SK-N-SH treated with all-trans-retinoic acid at 6 μM for 48 hours (cell line): ENCODE measurements at regions not wholly inside any gene's neighbourhood (a gene's known extent, or its start where the extent isn't known, plus 50 kb on each side); places are given as distances from the start of the nearest gene placed in this dataset.

ENCODE experiments used
- ATAC-seq: fragments of 200-7000 bp; cut with Tn5 transposase; 3 replicates; pipeline ENCODE4 v1.9.1; 2020; ENCODE audit warnings: mild to moderate bottlenecking, moderate library complexity
- ARNTL ChIP-seq: fragments of 450-650 bp; formaldehyde crosslinking; IDR thresholded peaks from 2 replicates; pipeline ENCODE4 v1.5.0; 2020; ENCODE audit warnings: low read depth, mild to moderate bottlenecking, moderate library complexity, borderline replicate concordance
- BACH2 ChIP-seq: fragments of 250-450 bp; sonication (Bioruptor Pico); IDR thresholded peaks from 2 replicates; pipeline ENCODE4 v1.9.0; 2021; ENCODE audit warnings: mild to moderate bottlenecking, borderline replicate concordance
- ESRRG ChIP-seq: fragments of 250-450 bp; sonication (Bioruptor Pico); IDR thresholded peaks from 2 replicates; pipeline ENCODE4 v1.6.1; 2021; ENCODE audit warnings: mild to moderate bottlenecking
- GLIS3 ChIP-seq: fragments of 250-450 bp; sonication (Bioruptor Pico); IDR thresholded peaks from 2 replicates; pipeline ENCODE4 v1.5.0; 2020; ENCODE audit warnings: mild to moderate bottlenecking, moderate library complexity
- OSR1 ChIP-seq: fragments of 250-450 bp; sonication (Bioruptor Pico); IDR thresholded peaks from 2 replicates; pipeline ENCODE4 v1.8.0; 2022; ENCODE audit warnings: moderate library complexity, mild to moderate bottlenecking, inconsistent platforms
- PPARA ChIP-seq: fragments of 250-450 bp; sonication (Bioruptor Pico); IDR thresholded peaks from 2 replicates; pipeline ENCODE4 v1.5.0; 2020; ENCODE audit warnings: mild to moderate bottlenecking, borderline replicate concordance
- RARB ChIP-seq: fragments of 250-450 bp; sonication (Bioruptor Pico); IDR thresholded peaks from 2 replicates; pipeline ENCODE4 v1.8.0; 2021; ENCODE audit warnings: mild to moderate bottlenecking, moderate library complexity
- SNAI2 ChIP-seq: fragments of 250-450 bp; sonication (Bioruptor Pico); IDR thresholded peaks from 2 replicates; pipeline ENCODE4 v1.5.0; 2020; ENCODE audit warnings: mild to moderate bottlenecking, moderate library complexity
- TCF4 ChIP-seq: fragments of 250-450 bp; sonication (Bioruptor Pico); IDR thresholded peaks from 2 replicates; pipeline ENCODE4 v1.8.0; 2021; ENCODE audit warnings: mild to moderate bottlenecking, moderate library complexity, borderline replicate concordance
- TOX ChIP-seq: fragments of 250-450 bp; sonication (Bioruptor Pico); IDR thresholded peaks from 2 replicates; pipeline ENCODE4 v1.8.0; 2021; ENCODE audit warnings: mild to moderate bottlenecking, moderate library complexity, borderline replicate concordance
- ZC3H10 ChIP-seq: fragments of 250-450 bp; sonication (Bioruptor Pico); IDR thresholded peaks from 2 replicates; pipeline ENCODE4 v1.5.1; 2021; ENCODE audit warnings: mild to moderate bottlenecking, moderate library complexity
- ZFP3 ChIP-seq: fragments of 250-450 bp; sonication (Bioruptor Pico); IDR thresholded peaks from 2 replicates; pipeline ENCODE4 v1.5.0; 2020; ENCODE audit warnings: mild to moderate bottlenecking, moderate library complexity
- ZFP30 ChIP-seq: fragments of 450-650 bp; formaldehyde crosslinking; IDR thresholded peaks from 2 replicates; pipeline ENCODE4 v1.5.0; 2022; ENCODE audit warnings: mild to moderate bottlenecking, moderate library complexity
- ZNF565 ChIP-seq: fragments of 450-650 bp; formaldehyde crosslinking; conservative IDR thresholded peaks from 2 replicates; pipeline ENCODE4 v1.5.0; 2020; ENCODE audit warnings: low read depth, mild to moderate bottlenecking, moderate library complexity
- ZNF70 ChIP-seq: fragments of 450-650 bp; formaldehyde crosslinking; IDR thresholded peaks from 2 replicates; pipeline ENCODE4 v1.5.0; 2020; ENCODE audit warnings: mild to moderate bottlenecking, moderate library complexity
- ZNF8 ChIP-seq: fragments of 450-650 bp; formaldehyde crosslinking; IDR thresholded peaks from 2 replicates; pipeline ENCODE4 v1.5.0; 2020; ENCODE audit warnings: mild to moderate bottlenecking, moderate library complexity
- TF ChIP-seq, protein P1 (sequence below): fragments of 250-450 bp; sonication (Bioruptor Pico); IDR thresholded peaks from 2 replicates; pipeline ENCODE4 v1.5.1; 2020; ENCODE audit warnings: low read depth, mild to moderate bottlenecking, moderate library complexity
- TF ChIP-seq, protein P2 (sequence below): fragments of 250-450 bp; sonication (Bioruptor Pico); IDR thresholded peaks from 2 replicates; pipeline ENCODE4 v1.5.1; 2021; ENCODE audit warnings: mild to moderate bottlenecking, moderate library complexity
- TF ChIP-seq, protein P3 (sequence below): fragments of 250-450 bp; sonication (Bioruptor Pico); IDR thresholded peaks from 2 replicates; pipeline ENCODE4 v1.8.0; 2020; ENCODE audit warnings: mild to moderate bottlenecking, moderate library complexity, borderline replicate concordance
- TF ChIP-seq, protein P4 (sequence below): fragments of 250-450 bp; sonication (Bioruptor Pico); IDR thresholded peaks from 2 replicates; pipeline ENCODE4 v1.8.0; 2021; ENCODE audit warnings: low read depth, mild to moderate bottlenecking, moderate library complexity, borderline replicate concordance

DNA sequence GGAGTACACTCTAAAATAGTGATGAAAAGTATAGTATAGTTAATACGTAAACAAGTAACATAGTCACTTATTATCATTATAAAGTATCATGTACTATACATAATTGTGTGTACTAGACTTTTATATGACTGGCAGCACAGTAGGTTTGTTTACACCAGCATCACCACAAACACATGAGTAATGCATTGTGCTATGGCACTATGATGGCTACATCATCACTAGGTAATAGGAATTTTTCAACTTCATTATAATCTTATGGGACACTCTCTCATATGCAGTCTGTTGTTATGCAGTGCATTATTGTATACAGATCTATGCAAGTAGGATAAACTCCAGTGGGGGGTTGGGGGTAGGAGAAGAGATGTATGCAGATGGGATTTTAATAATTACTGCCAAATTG is 52.7 kb upstream of the ELL2 start:
- no peak for ATAC-seq
- no peak for TF ChIP-seq ZFP3
- TF ChIP-seq ZNF8 (CRISPR knock-in tag), result no peak
- TF ChIP-seq, protein P1, sequence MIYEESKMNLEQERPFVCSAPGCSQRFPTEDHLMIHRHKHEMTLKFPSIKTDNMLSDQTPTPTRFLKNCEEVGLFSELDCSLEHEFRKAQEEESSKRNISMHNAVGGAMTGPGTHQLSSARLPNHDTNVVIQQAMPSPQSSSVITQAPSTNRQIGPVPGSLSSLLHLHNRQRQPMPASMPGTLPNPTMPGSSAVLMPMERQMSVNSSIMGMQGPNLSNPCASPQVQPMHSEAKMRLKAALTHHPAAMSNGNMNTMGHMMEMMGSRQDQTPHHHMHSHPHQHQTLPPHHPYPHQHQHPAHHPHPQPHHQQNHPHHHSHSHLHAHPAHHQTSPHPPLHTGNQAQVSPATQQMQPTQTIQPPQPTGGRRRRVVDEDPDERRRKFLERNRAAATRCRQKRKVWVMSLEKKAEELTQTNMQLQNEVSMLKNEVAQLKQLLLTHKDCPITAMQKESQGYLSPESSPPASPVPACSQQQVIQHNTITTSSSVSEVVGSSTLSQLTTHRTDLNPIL (CRISPR knock-in tag), result no peak
- TF ChIP-seq, protein P2, sequence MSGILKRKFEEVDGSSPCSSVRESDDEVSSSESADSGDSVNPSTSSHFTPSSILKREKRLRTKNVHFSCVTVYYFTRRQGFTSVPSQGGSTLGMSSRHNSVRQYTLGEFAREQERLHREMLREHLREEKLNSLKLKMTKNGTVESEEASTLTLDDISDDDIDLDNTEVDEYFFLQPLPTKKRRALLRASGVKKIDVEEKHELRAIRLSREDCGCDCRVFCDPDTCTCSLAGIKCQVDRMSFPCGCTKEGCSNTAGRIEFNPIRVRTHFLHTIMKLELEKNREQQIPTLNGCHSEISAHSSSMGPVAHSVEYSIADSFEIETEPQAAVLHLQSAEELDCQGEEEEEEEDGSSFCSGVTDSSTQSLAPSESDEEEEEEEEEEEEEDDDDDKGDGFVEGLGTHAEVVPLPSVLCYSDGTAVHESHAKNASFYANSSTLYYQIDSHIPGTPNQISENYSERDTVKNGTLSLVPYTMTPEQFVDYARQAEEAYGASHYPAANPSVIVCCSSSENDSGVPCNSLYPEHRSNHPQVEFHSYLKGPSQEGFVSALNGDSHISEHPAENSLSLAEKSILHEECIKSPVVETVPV, result no peak
- TF ChIP-seq TCF4, result no peak
- TF ChIP-seq GLIS3 (CRISPR knock-in tag), result no peak
- no peak for TF ChIP-seq SNAI2 (CRISPR knock-in tag)

DNA sequence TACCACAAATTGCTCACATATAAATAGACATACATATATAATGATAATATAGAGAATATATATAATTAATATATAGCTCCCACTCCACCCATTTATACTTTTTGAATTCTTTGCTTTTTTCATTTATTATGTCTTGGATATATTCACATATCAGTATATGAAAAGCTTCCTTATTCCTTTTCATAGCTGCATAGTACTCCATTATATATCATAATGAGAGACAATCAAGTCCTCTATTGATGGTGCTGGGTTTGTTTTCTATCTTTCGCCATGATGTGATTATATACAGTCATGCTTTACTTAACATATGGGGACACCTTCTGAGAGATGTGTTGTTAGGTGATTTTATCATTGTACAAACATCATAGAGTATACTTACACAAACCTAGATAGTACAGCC is 51.6 kb upstream of the ELL2 start:
- no peak for TF ChIP-seq PPARA (CRISPR knock-in tag)
- no peak for TF ChIP-seq BACH2 (CRISPR knock-in tag)
- no peak for TF ChIP-seq GLIS3 (CRISPR knock-in tag)
- TF ChIP-seq OSR1 (CRISPR knock-in tag), result no peak
- TF ChIP-seq ARNTL (CRISPR knock-in tag), result no peak
- TF ChIP-seq SNAI2 (CRISPR knock-in tag), result no peak
- TF ChIP-seq, protein P3, sequence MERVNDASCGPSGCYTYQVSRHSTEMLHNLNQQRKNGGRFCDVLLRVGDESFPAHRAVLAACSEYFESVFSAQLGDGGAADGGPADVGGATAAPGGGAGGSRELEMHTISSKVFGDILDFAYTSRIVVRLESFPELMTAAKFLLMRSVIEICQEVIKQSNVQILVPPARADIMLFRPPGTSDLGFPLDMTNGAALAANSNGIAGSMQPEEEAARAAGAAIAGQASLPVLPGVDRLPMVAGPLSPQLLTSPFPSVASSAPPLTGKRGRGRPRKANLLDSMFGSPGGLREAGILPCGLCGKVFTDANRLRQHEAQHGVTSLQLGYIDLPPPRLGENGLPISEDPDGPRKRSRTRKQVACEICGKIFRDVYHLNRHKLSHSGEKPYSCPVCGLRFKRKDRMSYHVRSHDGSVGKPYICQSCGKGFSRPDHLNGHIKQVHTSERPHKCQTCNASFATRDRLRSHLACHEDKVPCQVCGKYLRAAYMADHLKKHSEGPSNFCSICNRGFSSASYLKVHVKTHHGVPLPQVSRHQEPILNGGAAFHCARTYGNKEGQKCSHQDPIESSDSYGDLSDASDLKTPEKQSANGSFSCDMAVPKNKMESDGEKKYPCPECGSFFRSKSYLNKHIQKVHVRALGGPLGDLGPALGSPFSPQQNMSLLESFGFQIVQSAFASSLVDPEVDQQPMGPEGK, result no peak
- no peak for TF ChIP-seq RARB (CRISPR knock-in tag)
- TF ChIP-seq ZNF70, result no peak
- TF ChIP-seq ESRRG (CRISPR knock-in tag), result no peak
- no peak for ATAC-seq

DNA sequence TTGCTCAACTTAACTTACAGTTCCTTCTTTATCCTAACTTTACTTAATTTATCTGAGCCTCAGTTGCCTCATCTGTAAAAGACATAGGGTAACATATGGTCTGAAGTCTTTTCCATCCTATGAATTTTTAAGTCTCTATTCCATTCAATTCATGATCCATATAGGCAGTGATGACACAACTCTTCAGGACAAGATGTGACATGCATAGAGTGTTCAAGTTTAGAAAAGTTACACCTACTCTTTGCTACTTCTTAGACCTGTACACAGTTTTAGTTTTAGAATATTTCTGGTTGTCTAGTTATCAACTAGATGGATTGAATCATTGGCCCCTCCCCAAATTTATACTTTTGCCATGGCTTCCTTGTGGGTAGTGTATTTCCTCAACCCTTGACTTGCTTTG is 50.7 kb upstream of the ELL2 start:
- ATAC-seq, result no peak
- TF ChIP-seq, protein P2, result no peak
- TF ChIP-seq GLIS3 (CRISPR knock-in tag), result no peak
- TF ChIP-seq, protein P4, sequence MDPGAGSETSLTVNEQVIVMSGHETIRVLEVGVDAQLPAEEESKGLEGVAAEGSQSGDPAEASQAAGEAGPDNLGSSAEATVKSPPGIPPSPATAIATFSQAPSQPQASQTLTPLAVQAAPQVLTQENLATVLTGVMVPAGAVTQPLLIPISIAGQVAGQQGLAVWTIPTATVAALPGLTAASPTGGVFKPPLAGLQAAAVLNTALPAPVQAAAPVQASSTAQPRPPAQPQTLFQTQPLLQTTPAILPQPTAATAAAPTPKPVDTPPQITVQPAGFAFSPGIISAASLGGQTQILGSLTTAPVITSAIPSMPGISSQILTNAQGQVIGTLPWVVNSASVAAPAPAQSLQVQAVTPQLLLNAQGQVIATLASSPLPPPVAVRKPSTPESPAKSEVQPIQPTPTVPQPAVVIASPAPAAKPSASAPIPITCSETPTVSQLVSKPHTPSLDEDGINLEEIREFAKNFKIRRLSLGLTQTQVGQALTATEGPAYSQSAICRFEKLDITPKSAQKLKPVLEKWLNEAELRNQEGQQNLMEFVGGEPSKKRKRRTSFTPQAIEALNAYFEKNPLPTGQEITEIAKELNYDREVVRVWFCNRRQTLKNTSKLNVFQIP (CRISPR knock-in tag), result no peak
- no peak for TF ChIP-seq ZC3H10 (CRISPR knock-in tag)
- TF ChIP-seq TCF4, result no peak
- TF ChIP-seq RARB (CRISPR knock-in tag), result no peak
- TF ChIP-seq TOX (CRISPR knock-in tag), result no peak
- no peak for TF ChIP-seq ZFP30 (CRISPR knock-in tag)
- no peak for TF ChIP-seq ZNF8 (CRISPR knock-in tag)
- no peak for TF ChIP-seq ZNF565 (CRISPR knock-in tag)
- no peak for TF ChIP-seq PPARA (CRISPR knock-in tag)
- no peak for TF ChIP-seq ZNF70
- no peak for TF ChIP-seq SNAI2 (CRISPR knock-in tag)
- TF ChIP-seq, all 23 proteins: peak for 0
